HPDE6-E6E7 (cell line): ENCODE measurements at regions not wholly inside any gene's neighbourhood (a gene's known extent, or its start where the extent isn't known, plus 50 kb on each side); places are given as distances from the start of the nearest gene placed in this dataset.

Source experiments
- DNase-seq: peaks from one replicate; pipeline ENCODE4 v3.0.0; 2011; ENCODE audit warnings: missing footprints; ENCODE audit errors: extremely low spot score

- no peak for DNase-seq
These were observed 61.7 kb upstream of the USP24 start for GRCh38 chr1:55276671-55277376.

- DNase-seq, result no peak
These were observed 60.8 kb upstream of the USP24 start for GRCh38 chr1:55275941-55276341.

GRCh38 chr1:55275151-55275748 is 60.1 kb upstream of the USP24 start:
- DNase-seq, result no peak

- no peak for DNase-seq
These were observed 57.8 kb upstream of the USP24 start for GRCh38 chr1:55272994-55273393.
